ENCODE measurements at regions not wholly inside any gene's neighbourhood (a gene's known extent, or its start where the extent isn't known, plus 50 kb on each side); places are given as distances from the start of the nearest gene placed in this dataset.

- DNase-seq (ENCODE audit: low spot score), result no peak
- TF ChIP-seq CTCF (conservative IDR thresholded peaks at IDR 0.05; ENCODE audit: low read depth), result no peak
- no peak overlapping the region for H3K27ac ChIP-seq
- ChIA-PET CTCF (no interaction called here), POLR2A (ENCODE audit: low non-redundant PET) (no interaction called here)
Measured at GRCh38 chr13:34672631-34673030, 269.4 kb upstream of the NBEA start.

GRCh38 chr13:34675626-34676025 is 266.4 kb upstream of the NBEA start:
- no peak for DNase-seq (ENCODE audit: low spot score)
- ChIA-PET POLR2A (ENCODE audit: low non-redundant PET) (no interaction called here), CTCF (no interaction called here)
- no peak overlapping the region for H3K27ac ChIP-seq
- no peak for TF ChIP-seq CTCF (conservative IDR thresholded peaks at IDR 0.05; ENCODE audit: low read depth)

GRCh38 chr13:34678154-34678553 is 263.9 kb upstream of the NBEA start:
- no peak overlapping the region for H3K27ac ChIP-seq
- TF ChIP-seq CTCF (conservative IDR thresholded peaks at IDR 0.05; ENCODE audit: low read depth), result no peak
- ChIA-PET CTCF (no interaction called here), POLR2A (ENCODE audit: low non-redundant PET) (no interaction called here)
- peak; percentile 13 for DNase-seq (ENCODE audit: low spot score)

- no peak overlapping the region for H3K27ac ChIP-seq
- ChIA-PET POLR2A (ENCODE audit: low non-redundant PET) (no interaction called here), CTCF (no interaction called here)
- no peak for DNase-seq (ENCODE audit: low spot score)
- no peak for TF ChIP-seq CTCF (conservative IDR thresholded peaks at IDR 0.05; ENCODE audit: low read depth)
Measured at GRCh38 chr13:34681405-34681955, 260.6 kb upstream of the NBEA start.

- ChIA-PET CTCF (interaction anchor here (0.7 kb wide), 1 partner anchor 15 kb away, joined by 6 read pairs; no protein-coding TSS in a partner anchor), POLR2A (ENCODE audit: low non-redundant PET) (no interaction called here)
- DNase-seq (ENCODE audit: low spot score), result no peak
- H3K27ac ChIP-seq, result no peak overlapping the region
- TF ChIP-seq CTCF (conservative IDR thresholded peaks at IDR 0.05; ENCODE audit: low read depth), result no peak
Measured at GRCh38 chr13:34695063-34695462, 247.0 kb upstream of the NBEA start.

- POLR2A ChIA-PET (ENCODE audit: low non-redundant PET), result no interaction called here
- CTCF ChIA-PET, result no interaction called here
- DNase-seq (ENCODE audit: low spot score), result no peak
- H3K27ac ChIP-seq, result no peak overlapping the region
- no peak for TF ChIP-seq CTCF (conservative IDR thresholded peaks at IDR 0.05; ENCODE audit: low read depth)
Measured at GRCh38 chr13:34696296-34696695, 245.8 kb upstream of the NBEA start.

GRCh38 chr13:34696741-34697140 is 245.3 kb upstream of the NBEA start:
- POLR2A ChIA-PET (ENCODE audit: low non-redundant PET), result no interaction called here
- CTCF ChIA-PET, result no interaction called here
- no peak overlapping the region for H3K27ac ChIP-seq
- no peak for TF ChIP-seq CTCF (conservative IDR thresholded peaks at IDR 0.05; ENCODE audit: low read depth)
- no peak for DNase-seq (ENCODE audit: low spot score)

Data from RWPE1 (cell line).